Coronary artery (tissue), 2 donors: ENCODE measurements at regions not wholly inside any gene's neighbourhood (a gene's known extent, or its start where the extent isn't known, plus 50 kb on each side); places are given as distances from the start of the nearest gene placed in this dataset.
"Not testable (repeated sequence)": the region's sequence is repeated elsewhere in the genome, so short reads cannot be mapped to it uniquely, and the experiment has no call there.

Source experiments
- DNase-seq: peaks from one replicate; pipeline ENCODE4 v3.0.0-alpha.2; 2017; ENCODE audit warnings: low spot score
- H3K27ac ChIP-seq, 2 donors: fragments of 200-600 bp; sonication (generic); one replicate each; pipeline ENCODE4 v1.5.1; 2016 to 2019
- H3K4me3 ChIP-seq: fragments of 200-600 bp; sonication (generic); 2 replicates; pipeline ENCODE4 v1.5.1; 2016; ENCODE audit warnings: mild to moderate bottlenecking, moderate library complexity
- CTCF ChIP-seq: fragments of 200-600 bp; sonication (generic); IDR thresholded peaks from one replicate; pipeline ENCODE4 v1.5.1; 2019; ENCODE audit warnings: antibody characterized with exemption

GRCh38 chr4:37754410-37755185, 68.4 kb upstream of the RELL1 start:
- no peak for TF ChIP-seq CTCF
- Histone ChIP-seq H3K4me3 (no peak overlapping the region), H3K27ac (peak overlapping the region in 1 of 2 donors; percentile 35)
- DNase-seq, result no peak

- DNase-seq, result no peak
- H3K27ac ChIP-seq, result peak overlapping the region in 1 of 2 donors; percentile 54
These were observed 63.3 kb upstream of the RELL1 start for GRCh38 chr4:37749398-37749988.

GRCh38 chr4:37748485-37748884, 62.3 kb upstream of the RELL1 start:
- TF ChIP-seq CTCF, result no peak
- DNase-seq, result no peak
- no peak overlapping the region for H3K27ac ChIP-seq
- no peak overlapping the region for H3K4me3 ChIP-seq

More at GRCh38 chr4:37749398-37749988, 63.3 kb upstream of the RELL1 start:
- no peak overlapping the region for H3K4me3 ChIP-seq
- TF ChIP-seq CTCF, result no peak

DNA sequence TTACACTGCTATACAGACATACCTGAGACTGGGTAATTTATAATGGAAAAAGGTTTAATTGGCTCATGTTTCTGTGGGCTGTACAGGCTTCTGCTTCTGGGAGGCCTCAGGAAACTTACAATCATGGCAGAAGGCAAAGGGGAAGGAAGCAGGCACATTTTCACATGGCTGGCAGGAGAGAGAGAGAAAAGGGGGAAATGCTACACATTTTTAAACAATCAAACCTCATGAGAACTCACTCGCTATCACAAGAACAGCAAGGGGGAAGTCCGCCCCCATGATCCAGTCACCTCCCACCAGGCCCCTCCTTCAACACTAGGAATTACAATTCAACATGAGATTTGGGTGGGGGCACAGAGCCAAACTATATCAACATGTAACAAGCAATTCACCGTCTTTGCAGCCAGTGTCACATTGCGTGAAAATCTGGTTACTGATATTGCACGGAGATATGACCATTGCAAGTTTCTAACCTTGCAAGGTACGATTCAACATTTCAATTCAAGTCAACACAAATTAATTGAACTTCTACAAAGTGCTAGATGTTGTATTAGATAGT, 61.7 kb upstream of the RELL1 start:
- Histone ChIP-seq H3K27ac (no peak overlapping the region), H3K4me3 (no peak overlapping the region)
- no peak for TF ChIP-seq CTCF
- no peak for DNase-seq

DNA sequence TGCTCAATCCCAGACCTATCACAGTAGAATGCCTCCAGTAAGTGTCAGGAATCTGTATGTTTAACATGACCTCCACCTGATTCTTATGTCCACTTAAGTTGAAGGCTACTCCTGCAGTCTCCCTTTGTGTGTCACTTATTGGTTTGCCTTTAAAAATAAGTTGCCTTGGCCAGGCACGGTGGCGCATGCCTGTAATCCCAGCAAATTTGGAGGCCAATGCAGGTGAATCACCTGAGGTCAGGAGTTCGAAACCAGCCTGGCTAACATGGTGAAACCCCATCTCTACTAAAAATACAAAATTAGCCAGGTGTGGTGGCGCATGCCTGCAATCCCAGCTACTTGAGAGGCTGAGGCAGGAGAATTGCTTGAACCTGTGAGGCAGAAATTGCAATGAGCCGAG, 60.7 kb upstream of the RELL1 start:
- H3K4me3 ChIP-seq, H3K27ac ChIP-seq, DNase-seq: not testable (repeated sequence)

GRCh38 chr4:37745946-37746345, 59.8 kb upstream of the RELL1 start:
- H3K27ac ChIP-seq, result no peak overlapping the region
- no peak for DNase-seq
- no peak overlapping the region for H3K4me3 ChIP-seq
- no peak for TF ChIP-seq CTCF

DNA sequence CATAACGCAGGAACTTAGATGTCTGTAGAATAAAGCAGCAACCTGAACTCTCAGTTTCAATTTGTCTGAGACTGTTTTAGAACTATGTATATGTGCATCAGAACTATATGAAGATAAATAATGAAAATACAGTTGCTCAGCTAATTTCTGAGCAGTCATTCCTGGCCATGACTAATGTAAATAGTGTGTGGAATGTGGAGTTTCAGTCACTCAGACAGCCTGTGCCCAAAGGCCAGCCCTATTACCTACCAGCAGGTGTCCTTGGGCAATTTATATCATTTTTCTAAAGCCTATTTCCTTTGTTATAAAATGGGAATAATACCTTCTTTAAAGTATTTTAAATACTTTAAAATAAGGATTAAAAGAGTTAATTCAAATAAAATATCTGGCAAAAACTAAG, 56.0 kb upstream of the RELL1 start:
- Histone ChIP-seq H3K4me3 (no peak overlapping the region), H3K27ac (no peak overlapping the region)
- DNase-seq, result no peak
- TF ChIP-seq CTCF, result no peak
